SK-N-SH treated with all-trans-retinoic acid at 6 μM for 48 hours (cell line): ENCODE measurements at regions not wholly inside any gene's neighbourhood (a gene's known extent, or its start where the extent isn't known, plus 50 kb on each side); places are given as distances from the start of the nearest gene placed in this dataset.

Source experiments
- ARNTL ChIP-seq: fragments of 450-650 bp; formaldehyde crosslinking; IDR thresholded peaks from 2 replicates; pipeline ENCODE4 v1.5.0; 2020; ENCODE audit warnings: low read depth, mild to moderate bottlenecking, moderate library complexity, borderline replicate concordance
- BACH2 ChIP-seq: fragments of 250-450 bp; sonication (Bioruptor Pico); IDR thresholded peaks from 2 replicates; pipeline ENCODE4 v1.9.0; 2021; ENCODE audit warnings: mild to moderate bottlenecking, borderline replicate concordance
- CSDC2 ChIP-seq: fragments of 250-450 bp; sonication (Bioruptor Pico); IDR thresholded peaks from 2 replicates; pipeline ENCODE4 v1.5.0; 2020; ENCODE audit warnings: mild to moderate bottlenecking, moderate library complexity
- CSRNP3 ChIP-seq: fragments of 250-450 bp; sonication (Bioruptor Pico); IDR thresholded peaks from 2 replicates; pipeline ENCODE4 v1.5.1; 2021; ENCODE audit warnings: mild to moderate bottlenecking, moderate library complexity
- GLIS3 ChIP-seq: fragments of 250-450 bp; sonication (Bioruptor Pico); IDR thresholded peaks from 2 replicates; pipeline ENCODE4 v1.5.0; 2020; ENCODE audit warnings: mild to moderate bottlenecking, moderate library complexity
- ISL1 ChIP-seq: fragments of 250-450 bp; sonication (Bioruptor Pico); IDR thresholded peaks from 2 replicates; pipeline ENCODE4 v2.1.2; 2022; ENCODE audit warnings: mild to moderate bottlenecking, moderate library complexity
- PATZ1 ChIP-seq: fragments of 250-450 bp; sonication (Bioruptor Pico); IDR thresholded peaks from 2 replicates; pipeline ENCODE4 v1.8.0; 2020; ENCODE audit warnings: mild to moderate bottlenecking, moderate library complexity, borderline replicate concordance
- POU6F1 ChIP-seq: fragments of 250-450 bp; sonication (Bioruptor Pico); IDR thresholded peaks from 2 replicates; pipeline ENCODE4 v1.8.0; 2021; ENCODE audit warnings: low read depth, mild to moderate bottlenecking, moderate library complexity, borderline replicate concordance
- TCF4 ChIP-seq: fragments of 250-450 bp; sonication (Bioruptor Pico); IDR thresholded peaks from 2 replicates; pipeline ENCODE4 v1.8.0; 2021; ENCODE audit warnings: mild to moderate bottlenecking, moderate library complexity, borderline replicate concordance
- ZC3H10 ChIP-seq: fragments of 250-450 bp; sonication (Bioruptor Pico); IDR thresholded peaks from 2 replicates; pipeline ENCODE4 v1.5.1; 2021; ENCODE audit warnings: mild to moderate bottlenecking, moderate library complexity
- ZFP3 ChIP-seq: fragments of 250-450 bp; sonication (Bioruptor Pico); IDR thresholded peaks from 2 replicates; pipeline ENCODE4 v1.5.0; 2020; ENCODE audit warnings: mild to moderate bottlenecking, moderate library complexity
- ZFP30 ChIP-seq: fragments of 450-650 bp; formaldehyde crosslinking; IDR thresholded peaks from 2 replicates; pipeline ENCODE4 v1.5.0; 2022; ENCODE audit warnings: mild to moderate bottlenecking, moderate library complexity
- ZNF70 ChIP-seq: fragments of 450-650 bp; formaldehyde crosslinking; IDR thresholded peaks from 2 replicates; pipeline ENCODE4 v1.5.0; 2020; ENCODE audit warnings: mild to moderate bottlenecking, moderate library complexity
- ZNF8 ChIP-seq: fragments of 450-650 bp; formaldehyde crosslinking; IDR thresholded peaks from 2 replicates; pipeline ENCODE4 v1.5.0; 2020; ENCODE audit warnings: mild to moderate bottlenecking, moderate library complexity

- no peak for TF ChIP-seq ZC3H10 (CRISPR knock-in tag)
- TF ChIP-seq BACH2 (CRISPR knock-in tag) = no peak
- no peak for TF ChIP-seq ZNF8 (CRISPR knock-in tag)
- TF ChIP-seq ARNTL (CRISPR knock-in tag) = no peak
- TF ChIP-seq ZNF70 (CRISPR knock-in tag) = no peak
- no peak for TF ChIP-seq PATZ1 (CRISPR knock-in tag)
- no peak for TF ChIP-seq ZFP30 (CRISPR knock-in tag)
- TF ChIP-seq ISL1 = no peak
- no peak for TF ChIP-seq POU6F1 (CRISPR knock-in tag)
- TF ChIP-seq CSRNP3 (CRISPR knock-in tag) = no peak
- no peak for TF ChIP-seq TCF4 (CRISPR knock-in tag)
- TF ChIP-seq ZFP3 (CRISPR knock-in tag) = no peak
- no peak for TF ChIP-seq CSDC2 (CRISPR knock-in tag)
- TF ChIP-seq GLIS3 (CRISPR knock-in tag) = no peak
Observed at GRCh38 chr5:82809420-82810143, 267.6 kb downstream of the TMEM167A start.
